GDM1 (cell line): ENCODE measurements at regions not wholly inside any gene's neighbourhood (a gene's known extent, or its start where the extent isn't known, plus 50 kb on each side); places are given as distances from the start of the nearest gene placed in this dataset.

Experiments
- DNase-seq: peaks from one replicate; lab custom pipeline; 2025; lab: John Stamatoyannopoulos, UW

DNA sequence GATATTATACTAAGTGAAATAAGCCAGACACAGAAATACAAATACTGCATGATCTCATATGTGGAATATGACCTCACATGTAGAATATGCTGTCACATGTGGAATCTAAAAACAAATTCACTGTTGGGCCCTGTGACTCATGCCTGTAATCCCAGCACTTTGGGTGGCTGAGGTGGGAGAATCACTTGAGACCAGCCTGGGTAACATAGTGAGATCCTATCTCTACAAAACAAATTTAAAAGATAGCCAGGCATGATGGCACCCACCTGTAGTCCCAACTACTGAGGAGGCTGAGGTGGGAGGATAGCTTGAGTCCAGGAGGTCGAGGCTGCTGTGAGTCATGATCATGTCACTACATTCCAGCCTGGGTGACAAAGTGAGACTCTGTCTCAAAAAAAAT is 160.3 kb downstream of the PTEN start:
- DNase-seq, result no peak

DNA sequence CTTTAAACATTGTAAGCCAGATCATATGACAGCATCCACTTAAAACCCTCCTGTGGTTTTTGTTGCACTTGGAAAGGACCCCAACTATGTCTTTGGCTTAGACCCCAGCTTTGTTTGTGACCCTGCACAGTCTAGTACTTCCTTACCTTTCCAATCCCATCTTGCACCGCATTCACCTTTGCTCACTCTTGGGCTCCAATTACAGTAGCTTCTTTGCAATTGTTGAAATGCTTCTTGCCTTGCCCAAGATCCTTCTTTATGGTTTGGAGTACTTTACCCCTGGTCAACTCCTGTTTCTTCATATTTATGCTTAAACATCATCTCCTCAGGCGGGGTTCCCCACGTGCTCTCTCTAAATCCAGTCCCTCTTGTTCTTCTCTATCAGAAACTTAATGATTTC is 162.6 kb downstream of the PTEN start:
- no peak for DNase-seq

DNA sequence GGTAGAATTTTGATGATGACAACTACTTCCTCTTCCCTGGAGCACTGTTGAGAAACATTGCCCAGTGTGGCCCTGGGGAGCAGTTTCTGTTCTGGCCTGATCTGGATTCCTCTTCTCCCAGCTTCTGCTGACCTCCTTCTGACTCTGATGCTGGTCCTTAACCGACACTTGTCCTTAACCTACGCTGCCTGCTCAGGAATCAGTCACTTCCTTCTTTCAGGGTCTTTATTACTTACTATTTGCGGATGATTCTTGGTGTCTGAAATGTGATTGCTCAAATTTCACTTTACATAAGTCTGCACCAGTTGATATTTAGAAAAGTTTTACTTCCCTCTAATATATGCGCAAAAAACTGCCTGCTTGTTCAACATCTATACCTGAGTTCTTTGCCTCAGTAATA is 164.1 kb downstream of the PTEN start:
- DNase-seq, result peak; percentile 27

DNA sequence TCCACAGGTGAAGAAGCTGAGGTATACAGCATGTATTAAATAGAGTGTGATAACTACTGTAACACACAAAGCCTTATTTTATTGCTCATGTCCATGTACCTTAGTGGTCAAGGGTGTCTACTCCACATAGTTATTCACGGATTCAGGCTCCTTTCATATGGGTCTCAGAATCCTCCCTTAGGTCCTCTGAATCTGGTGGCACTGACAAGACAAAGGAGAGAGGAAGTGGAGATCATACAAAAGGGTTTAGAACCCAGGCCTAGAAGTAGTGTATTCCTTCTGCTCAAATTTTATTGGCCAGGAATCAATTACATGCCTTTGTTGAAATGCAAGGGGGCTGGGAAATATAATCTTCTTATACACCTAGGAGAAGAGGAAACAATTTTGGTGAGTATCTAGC is 164.6 kb downstream of the PTEN start:
- no peak for DNase-seq

DNA sequence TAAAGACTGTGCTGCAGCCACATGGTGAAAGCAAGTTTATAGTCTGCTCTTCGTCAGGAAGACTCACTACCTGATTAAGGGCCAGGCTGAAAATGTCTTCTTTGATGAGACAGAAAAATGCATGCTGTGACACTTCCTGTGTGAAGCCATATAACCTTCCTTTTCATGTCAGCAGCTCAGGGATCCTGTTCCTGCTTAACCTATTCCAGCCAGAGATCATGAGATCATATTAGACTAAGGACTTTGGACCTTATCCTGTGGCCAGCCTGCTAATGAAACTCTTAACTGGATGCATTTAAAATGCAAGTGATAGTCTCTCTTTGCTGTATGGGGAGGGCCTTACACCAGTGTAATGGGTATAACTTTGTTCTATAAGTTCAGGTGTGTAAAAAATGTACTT is 165.2 kb downstream of the PTEN start:
- no peak for DNase-seq

DNA sequence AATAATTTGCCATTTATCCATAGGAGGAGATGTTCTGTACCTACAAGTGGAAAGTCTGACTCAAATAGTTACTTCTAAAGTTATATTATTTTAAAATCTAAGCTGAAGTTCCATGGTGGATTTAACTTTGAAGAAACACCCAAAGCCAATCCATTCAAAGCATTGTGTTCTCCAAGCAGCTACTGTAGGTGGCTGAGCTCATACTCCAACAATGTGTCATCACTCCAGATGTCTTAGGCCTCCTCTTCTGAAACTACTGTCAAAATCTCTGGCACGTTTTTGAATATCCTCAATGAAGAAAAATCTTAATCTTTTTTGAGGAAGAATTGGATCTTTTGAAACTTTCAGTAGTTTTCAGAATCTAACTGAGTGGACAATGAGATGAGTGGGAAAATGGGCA is 169.1 kb downstream of the PTEN start:
- DNase-seq, result no peak

DNA sequence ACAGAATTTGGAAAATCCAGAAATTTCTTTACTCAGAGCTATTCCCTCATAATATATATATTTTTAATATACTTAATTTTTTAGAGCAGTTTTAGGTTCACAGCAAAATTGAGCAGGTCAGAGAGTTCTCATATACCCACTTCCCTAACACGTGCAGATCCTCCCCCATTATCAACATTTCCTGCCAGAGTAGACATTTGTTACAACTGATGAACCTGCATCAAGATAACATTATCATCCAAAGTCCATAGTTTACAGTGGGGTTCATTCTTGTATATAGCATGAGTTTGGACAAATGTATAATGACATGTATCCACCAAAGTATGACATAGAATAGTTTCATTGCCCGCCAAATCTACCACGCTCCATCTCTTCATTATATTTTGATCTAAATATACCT is 170.0 kb downstream of the PTEN start:
- no peak for DNase-seq

GRCh38 chr10:88033793-88034192 is 170.4 kb downstream of the PTEN start:
- DNase-seq, result no peak

- no peak for DNase-seq
These were observed 172.7 kb downstream of the PTEN start for GRCh38 chr10:88036126-88036525.

DNA sequence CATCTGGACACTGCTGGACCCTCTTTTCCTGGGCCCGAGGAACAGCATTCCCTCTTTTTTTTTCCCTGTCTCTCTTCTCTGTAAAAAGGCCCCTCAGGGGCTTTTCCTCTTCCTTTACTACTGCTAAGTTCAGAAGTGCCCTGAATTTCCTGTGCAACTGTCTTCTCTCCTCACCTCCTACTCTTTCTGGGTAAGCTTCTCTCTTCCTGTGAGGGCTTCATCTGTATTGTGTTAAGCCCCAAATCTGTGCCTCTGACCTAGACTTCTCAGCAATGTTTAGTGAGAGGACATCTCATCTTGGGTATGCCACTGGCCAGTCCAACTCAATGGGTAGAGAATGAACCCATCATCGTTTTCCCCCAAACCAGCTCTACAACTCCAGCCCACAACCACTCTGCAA is 174.2 kb downstream of the PTEN start:
- DNase-seq, result no peak

DNA sequence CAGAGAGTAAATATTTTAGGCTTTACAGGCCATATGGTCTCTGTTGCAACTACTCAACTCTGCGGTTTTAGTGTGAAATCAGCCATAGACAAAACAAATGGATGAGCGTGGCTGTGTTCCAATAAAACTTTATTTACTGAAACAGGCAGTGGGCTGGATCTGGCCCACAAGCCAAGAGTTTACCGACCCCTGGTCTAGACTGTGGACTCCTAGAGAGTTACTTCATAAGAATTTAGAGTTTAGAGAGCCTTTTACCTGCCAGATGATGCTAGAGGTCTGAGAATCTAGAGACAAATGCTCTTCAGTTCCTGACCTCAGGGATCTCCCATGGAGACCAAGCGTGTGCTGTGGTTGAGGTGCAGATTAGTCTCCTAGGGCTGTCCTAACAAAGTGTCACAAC is 174.8 kb downstream of the PTEN start:
- DNase-seq, result no peak

DNA sequence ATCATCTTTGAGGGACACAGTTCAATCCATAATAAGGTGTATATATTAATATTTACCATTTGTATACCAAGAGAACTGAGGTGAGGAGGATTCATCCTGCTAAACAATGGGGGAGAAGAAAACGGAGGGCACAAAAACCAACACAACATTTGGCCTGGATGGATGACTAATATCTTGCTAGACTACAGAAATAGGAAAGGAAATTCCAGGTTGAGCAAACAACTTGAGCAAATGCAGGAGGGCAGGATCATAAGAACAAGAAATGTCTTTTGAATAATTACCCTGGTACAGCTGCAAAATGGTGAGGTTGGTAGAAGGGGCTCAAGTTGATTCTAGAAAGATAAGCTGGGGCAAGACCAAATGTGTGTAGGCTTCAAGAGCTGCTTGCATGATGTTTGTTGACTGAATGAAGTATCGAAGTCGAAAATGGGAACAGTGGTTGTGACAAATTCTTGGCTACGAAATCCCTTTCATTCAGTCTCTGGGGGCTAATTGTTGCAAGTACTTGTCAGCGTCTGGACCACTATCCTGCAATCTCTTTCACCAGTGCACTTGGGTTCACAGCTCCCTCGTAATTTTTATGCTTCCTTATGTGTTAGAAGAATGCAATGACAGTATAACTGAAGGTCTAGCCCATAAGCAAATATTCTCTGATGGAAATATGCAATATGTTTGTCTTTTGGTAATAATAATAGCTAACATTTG is 176.2 kb downstream of the PTEN start:
- DNase-seq, result no peak

- no peak for DNase-seq
These were observed 178.1 kb downstream of the PTEN start for GRCh38 chr10:88041243-88042159.

- no peak for DNase-seq
These were observed 179.0 kb downstream of the PTEN start for GRCh38 chr10:88042160-88043100.

DNA sequence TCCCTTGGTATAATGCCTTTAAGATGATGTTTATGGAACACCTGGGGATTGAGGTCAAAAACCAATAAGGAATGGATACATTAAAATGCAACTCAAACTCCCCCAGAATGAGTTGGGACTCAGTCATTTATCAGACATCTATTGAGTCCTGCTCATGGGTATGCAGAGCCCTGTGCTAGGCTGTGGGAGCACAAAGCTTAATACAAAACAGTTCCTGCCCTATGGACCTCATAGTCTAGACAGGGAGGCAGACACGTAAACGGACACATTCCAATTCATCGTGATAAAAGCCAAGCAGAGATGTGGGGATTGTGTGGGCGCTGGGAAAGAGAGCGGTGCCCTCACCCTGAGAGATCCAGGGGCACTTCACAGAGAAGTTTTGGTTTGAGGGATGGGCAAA is 181.7 kb downstream of the PTEN start:
- no peak for DNase-seq

- DNase-seq, result peak; percentile 43
These were observed 182.4 kb downstream of the PTEN start for GRCh38 chr10:88045656-88046415.

DNA sequence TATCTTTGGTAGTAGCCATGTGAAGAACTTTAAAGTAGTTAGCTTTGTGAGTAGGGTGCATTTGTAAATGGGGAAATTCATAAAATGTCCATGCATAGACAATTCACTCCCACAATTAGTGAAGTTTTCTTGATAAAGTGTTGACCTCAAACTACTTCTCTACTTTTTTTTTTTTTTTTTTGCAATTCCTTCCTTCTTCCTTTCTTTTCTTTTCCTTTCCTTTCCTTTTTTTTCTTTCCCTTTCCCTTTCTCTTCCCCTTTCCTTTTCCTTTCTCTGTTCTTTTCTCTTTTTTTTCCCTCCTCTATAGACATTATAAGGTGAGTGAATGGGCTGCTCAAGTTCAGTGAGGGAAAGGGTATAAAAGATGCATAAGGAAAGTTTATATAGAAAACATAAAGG is 184.2 kb downstream of the PTEN start:
- no peak for DNase-seq

GRCh38 chr10:88048312-88048711 is 184.9 kb downstream of the PTEN start:
- no peak for DNase-seq

GRCh38 chr10:88049204-88049603 is 185.8 kb downstream of the PTEN start:
- no peak for DNase-seq

DNA sequence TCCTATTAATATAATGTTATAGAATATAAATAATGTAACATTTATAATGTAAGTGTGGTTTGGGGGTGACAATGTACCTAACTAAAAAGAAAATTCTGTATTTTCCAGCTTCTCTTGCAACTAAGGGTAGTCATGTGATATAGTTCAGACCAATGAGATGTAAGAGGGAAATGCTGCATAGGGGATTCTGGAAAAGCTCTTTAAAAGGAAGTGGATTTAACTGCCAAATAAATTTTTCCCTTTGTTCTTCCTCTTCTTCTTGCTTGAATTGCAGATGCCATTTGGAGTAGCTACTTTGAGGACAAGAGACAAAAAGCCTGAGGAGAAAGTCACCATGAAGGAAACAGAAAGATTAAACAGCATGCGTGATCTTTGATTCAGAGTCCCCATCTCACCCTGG is 194.3 kb downstream of the PTEN start:
- no peak for DNase-seq

DNA sequence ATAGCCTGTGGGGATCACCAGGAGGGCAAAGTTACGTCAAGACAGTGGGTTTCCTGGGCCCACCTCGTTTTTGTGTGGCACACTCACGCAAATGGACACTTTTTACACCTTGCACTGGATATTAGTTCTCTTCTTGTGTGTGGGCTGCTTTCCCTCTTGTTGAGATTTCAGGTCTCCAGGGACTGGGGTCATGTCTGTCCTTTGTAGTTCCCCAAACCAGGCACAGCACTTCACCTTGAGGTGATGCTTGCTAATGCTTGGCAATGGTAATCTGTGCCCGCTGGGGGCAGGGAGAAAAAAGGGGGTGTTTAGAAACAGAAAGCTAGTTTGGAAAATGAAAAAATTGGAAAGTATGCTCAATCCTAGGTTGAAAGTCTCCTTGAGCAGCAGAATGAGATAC is 195.3 kb downstream of the PTEN start:
- DNase-seq, result no peak

DNA sequence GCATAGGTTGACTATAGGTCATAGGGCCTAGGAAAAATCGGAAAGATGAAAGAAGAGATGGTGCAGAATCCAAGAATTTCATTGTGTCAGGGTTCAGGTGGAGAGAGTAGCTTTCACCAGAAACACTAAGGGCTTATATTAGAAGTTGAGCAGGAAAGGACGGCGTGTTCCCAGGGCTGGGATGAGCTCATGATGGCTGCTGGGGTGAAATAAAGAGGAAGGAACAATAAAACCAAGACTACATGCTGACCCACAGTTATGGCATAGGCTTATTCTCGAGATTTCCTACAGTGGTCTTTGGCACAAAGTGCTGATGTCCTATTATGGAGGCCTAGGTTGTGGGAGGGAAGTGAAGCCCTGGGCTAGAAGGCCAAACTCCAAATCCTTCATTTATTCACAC is 195.8 kb downstream of the PTEN start:
- no peak for DNase-seq
